AG09309 (cell line): ENCODE measurements at regions not wholly inside any gene's neighbourhood (a gene's known extent, or its start where the extent isn't known, plus 50 kb on each side); places are given as distances from the start of the nearest gene placed in this dataset.

Experiments used
- DNase-seq: peaks from one replicate; pipeline ENCODE4 v3.0.0-alpha.2; 2010; ENCODE audit warnings: low read depth
- H3K4me3 ChIP-seq: 2 replicates; pipeline ENCODE4 v1.5.1; 2011; ENCODE audit warnings: mild to moderate bottlenecking, low read depth, low read length, moderate library complexity; ENCODE audit not compliant: control insufficient read depth
- TF ChIP-seq, protein P1 (sequence below): IDR thresholded peaks from 2 replicates; pipeline ENCODE4 v1.5.1; 2011; ENCODE audit warnings: mild to moderate bottlenecking, low read depth, low read length, inconsistent platforms; ENCODE audit not compliant: insufficient read depth, control insufficient read depth; ENCODE audit errors: missing control alignments

- H3K4me3 ChIP-seq, result no peak overlapping the region
- no peak for DNase-seq
- TF ChIP-seq, protein P1, sequence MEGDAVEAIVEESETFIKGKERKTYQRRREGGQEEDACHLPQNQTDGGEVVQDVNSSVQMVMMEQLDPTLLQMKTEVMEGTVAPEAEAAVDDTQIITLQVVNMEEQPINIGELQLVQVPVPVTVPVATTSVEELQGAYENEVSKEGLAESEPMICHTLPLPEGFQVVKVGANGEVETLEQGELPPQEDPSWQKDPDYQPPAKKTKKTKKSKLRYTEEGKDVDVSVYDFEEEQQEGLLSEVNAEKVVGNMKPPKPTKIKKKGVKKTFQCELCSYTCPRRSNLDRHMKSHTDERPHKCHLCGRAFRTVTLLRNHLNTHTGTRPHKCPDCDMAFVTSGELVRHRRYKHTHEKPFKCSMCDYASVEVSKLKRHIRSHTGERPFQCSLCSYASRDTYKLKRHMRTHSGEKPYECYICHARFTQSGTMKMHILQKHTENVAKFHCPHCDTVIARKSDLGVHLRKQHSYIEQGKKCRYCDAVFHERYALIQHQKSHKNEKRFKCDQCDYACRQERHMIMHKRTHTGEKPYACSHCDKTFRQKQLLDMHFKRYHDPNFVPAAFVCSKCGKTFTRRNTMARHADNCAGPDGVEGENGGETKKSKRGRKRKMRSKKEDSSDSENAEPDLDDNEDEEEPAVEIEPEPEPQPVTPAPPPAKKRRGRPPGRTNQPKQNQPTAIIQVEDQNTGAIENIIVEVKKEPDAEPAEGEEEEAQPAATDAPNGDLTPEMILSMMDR, result no peak
Observed at GRCh38 chr2:120817136-120817955, 81.7 kb downstream of the GLI2 start.

DNA sequence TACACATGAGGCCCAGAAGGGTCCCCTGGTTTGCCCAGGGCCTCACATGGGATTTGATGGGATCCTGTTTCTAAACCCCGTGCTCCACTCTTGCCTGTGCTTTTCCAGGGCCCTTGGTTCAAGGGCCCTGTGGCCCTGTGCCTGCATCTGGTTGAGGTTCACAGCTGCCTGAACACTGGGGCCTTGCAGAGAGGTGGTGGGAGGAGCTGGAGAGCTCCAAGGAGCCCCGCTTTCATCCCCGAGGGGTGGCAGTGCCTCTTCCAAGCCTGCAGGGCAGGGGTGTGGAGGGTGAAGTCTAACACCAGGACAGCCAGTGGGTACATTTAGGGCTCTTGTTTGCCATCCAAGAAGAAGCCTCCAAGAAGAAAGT lies 82.3 kb downstream of the GLI2 start:
- DNase-seq, result no peak
- H3K4me3 ChIP-seq, result no peak overlapping the region
- TF ChIP-seq, protein P1, result no peak

DNA sequence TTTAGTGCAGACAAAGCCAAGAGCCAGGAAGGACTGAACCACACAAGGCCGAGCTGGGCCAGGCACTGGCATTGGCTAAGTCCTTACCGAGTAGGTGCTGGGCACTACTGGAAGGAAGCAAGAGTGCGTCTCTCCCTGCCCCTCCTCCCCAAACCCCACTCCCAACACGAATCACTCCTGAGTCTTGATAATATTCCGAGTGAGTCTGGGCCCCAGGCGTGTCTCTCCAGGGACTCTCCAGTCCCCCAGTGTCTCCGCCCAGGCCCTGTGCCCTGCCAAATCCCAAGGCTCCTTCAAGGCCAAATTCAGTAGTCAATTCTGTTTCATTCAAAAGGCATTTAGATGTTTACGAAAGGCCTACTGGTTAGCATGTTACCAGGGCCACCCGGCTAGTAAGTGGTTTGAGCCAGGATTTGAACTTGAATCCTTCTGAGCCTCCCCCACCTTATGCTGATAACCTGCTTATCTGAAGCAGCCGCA lies 82.8 kb downstream of the GLI2 start:
- DNase-seq, result peak; percentile 62
- TF ChIP-seq, protein P1, result no peak

GRCh38 chr2:120819720-120820210 lies 84.1 kb downstream of the GLI2 start:
- H3K4me3 ChIP-seq, result no peak overlapping the region

More for the DNA sequence above, 82.8 kb downstream of the GLI2 start:
- no peak overlapping the region for H3K4me3 ChIP-seq

DNA sequence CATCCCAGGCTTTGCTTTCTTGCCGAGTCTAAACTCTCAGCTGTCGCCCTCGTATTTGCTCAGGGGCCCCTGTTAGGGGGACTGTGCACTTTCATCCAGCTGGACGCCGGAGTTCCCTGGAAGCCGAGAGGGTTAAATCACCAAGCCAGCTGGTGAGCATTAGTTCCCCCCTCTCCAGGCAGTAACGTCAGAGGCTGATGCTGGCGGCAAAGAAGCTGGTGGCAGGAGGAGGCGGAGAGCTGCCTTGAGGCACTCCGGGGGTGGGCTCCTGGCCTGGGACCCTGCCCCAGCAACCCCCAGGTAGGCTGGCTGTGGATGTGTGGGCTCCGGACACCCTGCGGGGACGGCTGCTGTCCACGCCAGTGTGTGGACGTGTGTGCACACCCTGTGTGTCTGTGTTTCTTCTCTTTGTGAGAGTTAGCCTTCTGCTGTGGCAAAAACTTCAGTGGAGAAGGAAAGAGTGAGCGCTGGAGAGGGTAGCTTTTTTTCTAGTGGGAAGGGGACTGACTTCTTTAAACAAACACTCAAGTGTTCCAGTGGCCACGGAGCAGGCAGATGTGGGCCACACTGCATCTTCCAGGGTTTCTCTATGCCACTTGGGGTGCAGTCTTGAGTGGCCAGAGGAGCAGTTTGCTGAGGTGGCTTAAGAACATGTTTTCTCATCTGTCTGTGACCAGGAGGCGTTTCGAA lies 84.7 kb downstream of the GLI2 start:
- TF ChIP-seq, protein P1, result no peak
- H3K4me3 ChIP-seq, result peak overlapping the region; percentile 13
- DNase-seq, result no peak

More at GRCh38 chr2:120819720-120820210, 84.1 kb downstream of the GLI2 start:
- DNase-seq, result no peak
- TF ChIP-seq, protein P1, result no peak

DNA sequence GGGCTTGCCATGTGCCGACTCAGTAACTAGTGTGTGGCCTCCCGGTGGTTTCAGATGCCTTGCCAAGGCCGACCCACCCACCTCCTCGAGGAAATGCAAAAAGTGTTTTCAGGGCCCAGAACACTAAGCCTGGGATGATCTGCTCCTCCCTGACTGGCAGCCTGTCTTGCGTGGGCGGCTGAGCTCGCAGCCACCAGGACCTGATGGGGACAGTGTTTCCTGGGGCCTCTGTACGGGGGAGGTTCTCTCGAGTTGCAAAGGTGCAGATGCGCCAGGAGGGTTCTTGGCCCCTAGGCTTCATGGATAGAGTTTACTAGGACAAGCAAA lies 85.2 kb downstream of the GLI2 start:
- no peak overlapping the region; the same call in 1 of the 2 replicates for H3K4me3 ChIP-seq
- TF ChIP-seq, protein P1, result no peak
- no peak for DNase-seq
